ENCODE measurements at regions not wholly inside any gene's neighbourhood (a gene's known extent, or its start where the extent isn't known, plus 50 kb on each side); places are given as distances from the start of the nearest gene placed in this dataset.

DNA sequence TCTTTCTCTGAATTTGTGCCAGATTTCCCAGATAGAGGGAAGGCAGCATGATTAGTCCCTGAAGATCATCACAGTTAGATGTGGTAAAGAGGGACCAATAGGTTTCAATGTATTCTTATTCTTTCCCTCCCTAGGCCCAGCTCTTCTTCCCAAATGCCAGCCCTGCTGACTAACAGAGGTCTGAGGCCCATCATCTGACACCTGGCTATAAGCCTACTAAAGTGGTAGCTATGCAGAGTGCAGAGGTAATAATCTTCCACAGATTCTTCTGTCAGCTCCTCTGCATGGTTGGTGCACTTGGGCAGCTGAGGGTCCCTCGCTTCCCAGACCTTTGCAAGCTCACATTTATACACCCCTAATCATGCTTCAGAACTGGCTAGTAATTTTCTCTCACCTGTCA is 63.7 kb upstream of the PZP start:
- Histone ChIP-seq H3K4me2 (ENCODE audit: low read length) (no peak overlapping the region), H3K9ac (ENCODE audit: low read length) (no peak overlapping the region), H3K9me3 (ENCODE audit: low read length) (no peaks in the 10 kb centered on the region), H4K20me1 (ENCODE audit: insufficient read depth) (no peaks in the 10 kb centered on the region), H3K27me3 (ENCODE audit: insufficient read depth, low read depth, low read length) (no peaks in the 10 kb centered on the region), H3K27ac (ENCODE audit: low read length) (no peak overlapping the region), H3K36me3 (ENCODE audit: insufficient read depth, low read length) (no peaks in the 10 kb centered on the region), H3K9me2 (ENCODE audit: insufficient read depth, low read length) (no peaks in the 10 kb centered on the region), H3F3A (ENCODE audit: insufficient read depth, low read length, poor library complexity, severe bottlenecking) (no peaks in the 10 kb centered on the region), H3K4me3 (ENCODE audit: low read length) (no peak overlapping the region), H2AFZ (ENCODE audit: low read depth, low read length) (no peak overlapping the region), H3K79me2 (replicated peaks; ENCODE audit: insufficient read depth, low read length) (no peaks in the 10 kb centered on the region)
- no peak for TF ChIP-seq EP300 (conservative IDR thresholded peaks at IDR 0.05; ENCODE audit: poor library complexity, severe bottlenecking)
- no peak for TF ChIP-seq POLR2AphosphoS5 (IDR thresholded peaks at IDR 0.05)
- TF ChIP-seq RAD21 (conservative IDR thresholded peaks at IDR 0.05) = no peak
- no peak for TF ChIP-seq MXI1 (conservative IDR thresholded peaks at IDR 0.05; ENCODE audit: poor library complexity, severe bottlenecking)
- TF ChIP-seq SMC3 (conservative IDR thresholded peaks at IDR 0.05; ENCODE audit: poor library complexity) = no peak
- TF ChIP-seq, protein P1, sequence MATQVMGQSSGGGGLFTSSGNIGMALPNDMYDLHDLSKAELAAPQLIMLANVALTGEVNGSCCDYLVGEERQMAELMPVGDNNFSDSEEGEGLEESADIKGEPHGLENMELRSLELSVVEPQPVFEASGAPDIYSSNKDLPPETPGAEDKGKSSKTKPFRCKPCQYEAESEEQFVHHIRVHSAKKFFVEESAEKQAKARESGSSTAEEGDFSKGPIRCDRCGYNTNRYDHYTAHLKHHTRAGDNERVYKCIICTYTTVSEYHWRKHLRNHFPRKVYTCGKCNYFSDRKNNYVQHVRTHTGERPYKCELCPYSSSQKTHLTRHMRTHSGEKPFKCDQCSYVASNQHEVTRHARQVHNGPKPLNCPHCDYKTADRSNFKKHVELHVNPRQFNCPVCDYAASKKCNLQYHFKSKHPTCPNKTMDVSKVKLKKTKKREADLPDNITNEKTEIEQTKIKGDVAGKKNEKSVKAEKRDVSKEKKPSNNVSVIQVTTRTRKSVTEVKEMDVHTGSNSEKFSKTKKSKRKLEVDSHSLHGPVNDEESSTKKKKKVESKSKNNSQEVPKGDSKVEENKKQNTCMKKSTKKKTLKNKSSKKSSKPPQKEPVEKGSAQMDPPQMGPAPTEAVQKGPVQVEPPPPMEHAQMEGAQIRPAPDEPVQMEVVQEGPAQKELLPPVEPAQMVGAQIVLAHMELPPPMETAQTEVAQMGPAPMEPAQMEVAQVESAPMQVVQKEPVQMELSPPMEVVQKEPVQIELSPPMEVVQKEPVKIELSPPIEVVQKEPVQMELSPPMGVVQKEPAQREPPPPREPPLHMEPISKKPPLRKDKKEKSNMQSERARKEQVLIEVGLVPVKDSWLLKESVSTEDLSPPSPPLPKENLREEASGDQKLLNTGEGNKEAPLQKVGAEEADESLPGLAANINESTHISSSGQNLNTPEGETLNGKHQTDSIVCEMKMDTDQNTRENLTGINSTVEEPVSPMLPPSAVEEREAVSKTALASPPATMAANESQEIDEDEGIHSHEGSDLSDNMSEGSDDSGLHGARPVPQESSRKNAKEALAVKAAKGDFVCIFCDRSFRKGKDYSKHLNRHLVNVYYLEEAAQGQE (IDR thresholded peaks at IDR 0.05; ENCODE audit: borderline replicate concordance) = no peak
- no peak for TF ChIP-seq TAF1 (IDR thresholded peaks at IDR 0.05; ENCODE audit: low read depth)
- TF ChIP-seq, protein P2, sequence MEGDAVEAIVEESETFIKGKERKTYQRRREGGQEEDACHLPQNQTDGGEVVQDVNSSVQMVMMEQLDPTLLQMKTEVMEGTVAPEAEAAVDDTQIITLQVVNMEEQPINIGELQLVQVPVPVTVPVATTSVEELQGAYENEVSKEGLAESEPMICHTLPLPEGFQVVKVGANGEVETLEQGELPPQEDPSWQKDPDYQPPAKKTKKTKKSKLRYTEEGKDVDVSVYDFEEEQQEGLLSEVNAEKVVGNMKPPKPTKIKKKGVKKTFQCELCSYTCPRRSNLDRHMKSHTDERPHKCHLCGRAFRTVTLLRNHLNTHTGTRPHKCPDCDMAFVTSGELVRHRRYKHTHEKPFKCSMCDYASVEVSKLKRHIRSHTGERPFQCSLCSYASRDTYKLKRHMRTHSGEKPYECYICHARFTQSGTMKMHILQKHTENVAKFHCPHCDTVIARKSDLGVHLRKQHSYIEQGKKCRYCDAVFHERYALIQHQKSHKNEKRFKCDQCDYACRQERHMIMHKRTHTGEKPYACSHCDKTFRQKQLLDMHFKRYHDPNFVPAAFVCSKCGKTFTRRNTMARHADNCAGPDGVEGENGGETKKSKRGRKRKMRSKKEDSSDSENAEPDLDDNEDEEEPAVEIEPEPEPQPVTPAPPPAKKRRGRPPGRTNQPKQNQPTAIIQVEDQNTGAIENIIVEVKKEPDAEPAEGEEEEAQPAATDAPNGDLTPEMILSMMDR (IDR thresholded peaks at IDR 0.05; ENCODE audit: poor library complexity, severe bottlenecking) = no peak
- TF ChIP-seq EZH2 (IDR thresholded peaks at IDR 0.05; ENCODE audit: borderline replicate concordance, insufficient read depth, low read length, poor library complexity, severe bottlenecking) = no peak

DNA sequence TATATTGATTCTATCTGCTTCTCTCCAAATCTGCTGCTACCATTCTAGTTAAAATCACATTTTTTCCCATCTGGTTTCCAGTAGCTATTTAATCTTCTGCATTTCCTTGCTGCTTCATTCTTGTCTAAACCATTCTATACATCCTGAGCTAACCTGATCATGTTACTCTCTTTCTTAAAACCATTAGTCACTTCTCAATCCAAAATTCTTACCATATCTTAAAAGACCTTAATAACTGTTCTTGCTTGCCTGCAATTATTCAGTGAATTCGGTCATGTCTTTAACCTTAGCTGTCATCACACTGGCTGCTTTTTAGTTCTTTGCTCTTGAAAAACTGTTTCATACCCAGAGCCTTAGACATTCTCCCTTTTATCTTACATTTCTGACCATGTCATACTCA is 56.4 kb upstream of the PZP start:
- TF ChIP-seq EP300 (conservative IDR thresholded peaks at IDR 0.05; ENCODE audit: poor library complexity, severe bottlenecking) = no peak
- no peak for TF ChIP-seq POLR2AphosphoS5 (IDR thresholded peaks at IDR 0.05)
- TF ChIP-seq MXI1 (conservative IDR thresholded peaks at IDR 0.05; ENCODE audit: poor library complexity, severe bottlenecking) = no peak
- TF ChIP-seq EZH2 (IDR thresholded peaks at IDR 0.05; ENCODE audit: borderline replicate concordance, insufficient read depth, low read length, poor library complexity, severe bottlenecking) = no peak
- TF ChIP-seq, protein P2 (IDR thresholded peaks at IDR 0.05; ENCODE audit: poor library complexity, severe bottlenecking) = no peak
- no peak for TF ChIP-seq TAF1 (IDR thresholded peaks at IDR 0.05; ENCODE audit: low read depth)
- no peak for TF ChIP-seq RAD21 (conservative IDR thresholded peaks at IDR 0.05)
- TF ChIP-seq SMC3 (conservative IDR thresholded peaks at IDR 0.05; ENCODE audit: poor library complexity) = no peak
- TF ChIP-seq, protein P1 (IDR thresholded peaks at IDR 0.05; ENCODE audit: borderline replicate concordance) = no peak
- Histone ChIP-seq H3K27me3 (ENCODE audit: insufficient read depth, low read depth, low read length) (no peaks in the 10 kb centered on the region), H3K36me3 (ENCODE audit: insufficient read depth, low read length) (no peaks in the 10 kb centered on the region), H3K9me2 (ENCODE audit: insufficient read depth, low read length) (no peaks in the 10 kb centered on the region), H3K27ac (ENCODE audit: low read length) (no peak overlapping the region), H2AFZ (ENCODE audit: low read depth, low read length) (no peak overlapping the region), H4K20me1 (ENCODE audit: insufficient read depth) (no peaks in the 10 kb centered on the region), H3K9ac (ENCODE audit: low read length) (no peak overlapping the region), H3K9me3 (ENCODE audit: low read length) (no peaks in the 10 kb centered on the region), H3K79me2 (replicated peaks; ENCODE audit: insufficient read depth, low read length) (no peaks in the 10 kb centered on the region), H3K4me3 (ENCODE audit: low read length) (no peak overlapping the region), H3F3A (ENCODE audit: insufficient read depth, low read length, poor library complexity, severe bottlenecking) (no peaks in the 10 kb centered on the region), H3K4me2 (ENCODE audit: low read length) (no peak overlapping the region)
